Dermis microvascular lymphatic vessel endothelial cell (primary cell): ENCODE measurements at regions not wholly inside any gene's neighbourhood (a gene's known extent, or its start where the extent isn't known, plus 50 kb on each side); places are given as distances from the start of the nearest gene placed in this dataset.

ENCODE experiments used
- DNase-seq, 2 donors: peaks; one replicate each; pipeline versions ENCODE4 v3.0.0 to v3.0.0-alpha.2; 2010; ENCODE audit warnings: low read depth in 2 of 2

GRCh38 chr6:50102676-50103075 is 52.9 kb upstream of the DEFB112 start:
- DNase-seq = no peak

- DNase-seq = no peak
Observed at GRCh38 chr6:50110587-50110986, 60.9 kb upstream of the DEFB112 start.

- DNase-seq = no peak
Observed at GRCh38 chr6:50112981-50113857, 63.5 kb upstream of the DEFB112 start.

GRCh38 chr6:50116390-50116789 is 66.7 kb upstream of the DEFB112 start:
- no peak for DNase-seq

- no peak for DNase-seq
Observed at GRCh38 chr6:50116797-50117542, 67.2 kb upstream of the DEFB112 start.

- DNase-seq = no peak
Observed at GRCh38 chr6:50120300-50120699, 70.6 kb upstream of the DEFB112 start.

- no peak for DNase-seq
Observed at GRCh38 chr6:50123688-50124087, 74.0 kb upstream of the DEFB112 start.

- DNase-seq = no peak
Observed at GRCh38 chr6:50124572-50124971, 74.8 kb upstream of the DEFB112 start.

GRCh38 chr6:50128420-50129005 is 78.8 kb upstream of the DEFB112 start:
- DNase-seq = peak in 1 of 2 donors; percentile 21

GRCh38 chr6:50135968-50136367 is 86.2 kb upstream of the DEFB112 start:
- no peak for DNase-seq

- DNase-seq = no peak
Observed at GRCh38 chr6:50141100-50141499, 91.4 kb upstream of the DEFB112 start.

- no peak for DNase-seq
Observed at GRCh38 chr6:50143011-50143719, 93.4 kb upstream of the DEFB112 start.

GRCh38 chr6:50145125-50145524 is 95.4 kb upstream of the DEFB112 start:
- DNase-seq = peak in 1 of 2 donors; percentile 7

- peak in 1 of 2 donors; percentile 4 for DNase-seq
Observed at GRCh38 chr6:50147371-50147770, 97.6 kb upstream of the DEFB112 start.

GRCh38 chr6:50180646-50181045 is 130.9 kb upstream of the DEFB112 start:
- DNase-seq = no peak

- no peak for DNase-seq
Observed at GRCh38 chr6:50185006-50185405, 135.3 kb upstream of the DEFB112 start.

GRCh38 chr6:50187351-50187921 is 137.7 kb upstream of the DEFB112 start:
- no peak for DNase-seq

- DNase-seq = no peak
Observed at GRCh38 chr6:50198245-50198644, 148.5 kb upstream of the DEFB112 start.

GRCh38 chr6:50202766-50203165 is 153.0 kb upstream of the DEFB112 start:
- no peak for DNase-seq

GRCh38 chr6:50211582-50211981 is 161.9 kb upstream of the DEFB112 start:
- no peak for DNase-seq

GRCh38 chr6:50213146-50213545 is 163.4 kb upstream of the DEFB112 start:
- DNase-seq = no peak
